PFSK-1 (cell line): ENCODE measurements at regions not wholly inside any gene's neighbourhood (a gene's known extent, or its start where the extent isn't known, plus 50 kb on each side); places are given as distances from the start of the nearest gene placed in this dataset.

ENCODE experiments used
- POLR2AphosphoS5 ChIP-seq: IDR thresholded peaks from 2 replicates; pipeline ENCODE4 v1.6.1; 2012; ENCODE audit warnings: low read depth, mild to moderate bottlenecking, control low read depth, low read length, moderate library complexity
- REST ChIP-seq, 2 experiments: IDR thresholded peaks; 2 replicates each; pipeline versions ENCODE4 v1.6.1 to v1.8.0; 2011 to 2012; ENCODE audit warnings: low read depth in 2 of 2, low read length in 2 of 2, control low read depth in 1 of 2, inconsistent platforms in 1 of 2, mild to moderate bottlenecking in 1 of 2, moderate library complexity in 1 of 2; ENCODE audit not compliant: insufficient read depth in 1 of 2
- SIN3A ChIP-seq: IDR thresholded peaks from 2 replicates; pipeline ENCODE4 v1.6.1; 2012; ENCODE audit warnings: mild to moderate bottlenecking, low read length, moderate library complexity, borderline replicate concordance; ENCODE audit not compliant: insufficient read depth
- TAF1 ChIP-seq: IDR thresholded peaks from 2 replicates; pipeline ENCODE4 v1.6.1; 2012; ENCODE audit warnings: low read length, control low read depth, borderline replicate concordance; ENCODE audit not compliant: insufficient read depth

GRCh38 chr12:127559349-127560040 is 707.5 kb upstream of the TMEM132C start:
- TF ChIP-seq POLR2AphosphoS5: no peak
- no peak for TF ChIP-seq REST (IDR thresholded peaks at IDR 0.05; ENCODE audit: insufficient read depth in 1 of 2, low read depth in 2 of 2, low read length in 2 of 2)
- TF ChIP-seq SIN3A: no peak
- no peak for TF ChIP-seq TAF1
